HG03135 (cell line): ENCODE measurements at regions not wholly inside any gene's neighbourhood (a gene's known extent, or its start where the extent isn't known, plus 50 kb on each side); places are given as distances from the start of the nearest gene placed in this dataset.
"Not testable (repeated sequence)": the region's sequence is repeated elsewhere in the genome, so short reads cannot be mapped to it uniquely, and the experiment has no call there.

Experiments used
- ATAC-seq: cut with Tn5 transposase; IDR thresholded peaks from one replicate; pipeline ENCODE4 v1.9.1; 2021; ENCODE audit warnings: mild to moderate bottlenecking, moderate library complexity; ENCODE audit not compliant: unreplicated experiment

DNA sequence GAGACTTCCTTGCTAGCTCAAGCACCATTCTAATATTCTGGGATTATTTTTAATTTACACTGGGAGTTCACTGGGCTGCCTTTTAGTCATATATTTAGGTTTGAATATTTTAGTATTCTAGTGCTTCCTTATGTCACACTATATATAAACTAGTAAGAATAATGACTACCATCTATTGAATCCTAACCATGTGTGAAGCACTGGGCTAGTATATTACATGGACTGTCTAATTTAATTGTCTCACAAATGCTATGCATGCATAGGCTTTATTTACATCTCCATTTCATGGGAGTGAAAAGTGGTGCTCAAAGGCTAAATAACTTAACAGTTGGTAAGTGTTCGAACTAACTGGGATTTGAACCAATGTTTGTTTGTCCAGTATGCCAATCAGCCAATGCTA lies 272.4 kb downstream of the RND3 start:
- no peak for ATAC-seq

DNA sequence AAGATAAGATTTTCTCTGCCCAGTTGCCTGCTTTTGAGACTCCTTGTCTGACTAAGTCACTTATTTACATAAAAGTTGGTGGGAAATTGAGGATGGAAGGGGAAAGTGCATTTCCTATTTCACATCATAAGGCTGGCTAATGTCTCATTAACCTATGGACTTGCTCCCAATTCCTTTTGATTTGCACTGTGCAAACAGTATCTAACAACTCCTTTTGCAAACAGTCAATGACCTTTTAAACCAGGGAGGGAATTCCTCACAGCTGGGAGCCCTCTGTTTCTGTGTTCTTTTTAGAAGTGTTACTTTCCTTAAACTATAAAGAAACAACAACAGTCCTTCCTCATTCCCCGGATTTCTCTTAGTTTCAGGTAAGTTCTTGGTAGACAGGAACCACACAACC lies 272.8 kb downstream of the RND3 start:
- ATAC-seq, result no peak

DNA sequence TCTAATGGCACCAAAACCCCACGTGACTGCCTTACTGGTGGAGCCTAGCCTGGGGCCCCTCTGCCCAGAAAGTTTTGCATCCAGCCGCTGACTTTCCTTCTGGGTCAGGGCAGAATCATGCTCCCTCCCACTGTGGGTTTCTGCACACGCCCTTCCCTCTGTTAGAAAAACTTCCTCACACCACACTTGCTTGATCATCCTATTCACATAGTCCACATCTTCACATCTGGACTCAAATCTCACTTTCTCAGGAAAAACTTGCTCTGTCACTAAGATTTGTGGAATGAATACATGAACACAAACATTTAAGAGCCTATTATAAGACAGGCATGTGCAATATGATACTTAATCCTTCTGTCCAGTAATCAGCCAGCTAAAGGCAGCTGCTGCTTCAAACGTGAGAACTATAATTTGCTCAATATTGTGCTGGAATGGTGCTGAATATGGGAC lies 274.7 kb downstream of the RND3 start:
- no peak for ATAC-seq

DNA sequence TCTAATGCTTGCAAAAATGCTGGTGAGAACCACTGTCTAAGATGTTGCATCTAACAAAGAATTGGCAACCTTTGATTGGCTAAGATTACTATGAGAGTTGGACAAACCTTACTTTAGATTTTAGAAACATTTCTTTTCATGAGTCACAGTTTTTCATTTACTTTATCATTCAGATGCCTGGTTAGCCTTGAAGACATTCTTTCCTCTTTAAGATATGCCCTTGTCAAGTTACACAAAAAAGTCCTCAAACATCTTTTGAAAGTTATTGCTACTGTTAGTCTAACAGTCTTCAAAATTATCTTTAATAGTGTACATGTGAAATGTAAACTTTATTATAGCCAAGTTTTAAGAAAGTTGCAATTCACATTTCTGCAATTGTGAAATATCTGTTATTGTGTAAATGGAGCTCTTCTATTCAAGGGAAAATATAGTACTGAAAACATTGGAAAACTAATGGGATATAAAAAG lies 276.3 kb downstream of the RND3 start:
- ATAC-seq, result no peak

DNA sequence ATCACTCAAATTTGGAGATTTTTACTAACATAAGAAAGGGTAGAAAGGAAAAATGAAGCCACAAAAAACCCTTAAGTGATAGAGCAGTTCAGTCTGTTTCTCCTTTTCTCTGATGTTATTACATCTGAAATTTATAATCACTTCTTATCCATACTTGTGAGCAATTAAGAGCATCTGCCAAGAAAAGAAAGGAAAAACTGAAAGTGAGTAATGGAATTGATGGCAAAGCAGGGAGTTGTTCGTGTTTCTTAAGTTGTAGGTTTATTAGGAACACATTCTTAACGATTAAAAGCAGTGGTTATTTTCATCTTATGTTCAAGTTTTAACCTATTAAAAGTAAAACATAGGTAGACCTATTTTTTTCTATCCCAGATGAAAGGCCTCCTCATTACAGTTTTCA lies 277.7 kb downstream of the RND3 start:
- ATAC-seq, result no peak

DNA sequence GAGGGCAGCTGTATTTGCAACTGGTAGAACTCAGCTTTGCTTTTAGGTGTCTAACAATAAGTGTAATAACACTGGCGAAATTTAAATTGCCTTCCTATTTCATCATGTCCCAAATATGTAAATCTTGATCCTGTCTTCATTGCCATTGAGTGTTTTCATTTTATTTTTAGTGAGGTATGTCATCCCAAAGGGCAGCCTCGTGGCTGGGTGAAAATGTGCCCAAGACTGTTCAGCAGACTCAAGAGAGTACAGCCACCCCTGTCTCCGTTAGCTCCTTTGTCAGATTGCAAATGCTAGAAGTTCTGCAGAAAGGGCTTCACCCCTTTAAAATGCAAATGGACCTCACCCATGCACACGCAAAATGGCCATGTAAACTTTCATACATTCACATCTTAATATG lies 278.8 kb downstream of the RND3 start:
- no peak for ATAC-seq

DNA sequence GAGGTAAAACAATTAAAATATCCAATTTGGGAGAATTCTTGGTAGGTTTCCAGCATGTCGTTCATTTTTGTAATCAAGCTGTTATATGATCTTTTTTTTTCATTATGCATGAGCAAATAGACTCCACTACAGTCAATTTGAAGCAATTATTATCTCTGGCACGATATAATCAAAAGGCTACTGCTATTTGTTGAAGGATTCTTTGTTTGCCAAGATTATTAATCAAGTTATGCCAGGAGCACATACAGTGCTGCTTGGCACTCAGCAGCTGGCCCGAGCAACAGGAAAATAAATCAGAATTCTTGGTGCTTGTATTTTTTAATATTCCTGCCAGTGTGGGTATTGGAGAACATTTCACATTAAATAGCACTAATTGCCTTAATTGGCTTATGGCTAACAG lies 279.5 kb downstream of the RND3 start:
- no peak for ATAC-seq

DNA sequence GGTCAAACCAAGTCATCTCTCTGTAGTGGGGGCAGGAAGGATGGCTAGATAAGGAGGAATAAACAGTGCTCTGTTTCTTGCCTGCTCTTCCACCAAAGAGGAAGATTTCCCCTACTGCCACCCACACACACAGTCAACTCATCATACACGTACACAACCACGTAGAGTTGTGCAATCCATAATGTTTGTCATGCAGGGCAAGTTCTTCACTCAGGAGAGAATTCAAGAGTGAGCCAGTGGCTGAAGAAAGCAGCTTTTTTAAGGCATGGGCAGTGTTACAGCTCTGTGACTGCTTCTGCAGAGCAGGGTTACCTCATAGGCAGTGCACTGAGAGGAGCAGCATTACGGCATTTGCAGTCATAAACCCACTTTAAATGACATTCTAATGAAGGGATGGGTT lies 283.0 kb downstream of the RND3 start:
- ATAC-seq, result no peak

DNA sequence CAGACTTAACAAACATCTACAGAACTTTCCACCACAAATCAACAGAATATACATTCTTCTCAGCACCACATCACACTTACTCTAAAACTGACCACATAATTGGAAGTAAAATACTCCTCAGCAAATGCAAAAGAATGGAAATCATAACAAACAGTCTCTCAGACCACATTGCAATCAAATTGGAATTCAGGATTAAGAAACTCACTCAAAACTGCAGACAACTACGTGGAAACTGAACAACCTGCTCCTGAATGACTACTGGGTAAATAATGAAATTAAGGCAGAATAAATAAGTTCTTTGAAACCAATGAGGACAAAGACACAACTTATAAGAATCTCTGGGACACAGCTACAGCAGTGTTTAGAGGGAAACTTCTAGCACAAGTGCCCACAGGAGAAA lies 292.7 kb downstream of the RND3 start:
- not testable (repeated sequence) for ATAC-seq

DNA sequence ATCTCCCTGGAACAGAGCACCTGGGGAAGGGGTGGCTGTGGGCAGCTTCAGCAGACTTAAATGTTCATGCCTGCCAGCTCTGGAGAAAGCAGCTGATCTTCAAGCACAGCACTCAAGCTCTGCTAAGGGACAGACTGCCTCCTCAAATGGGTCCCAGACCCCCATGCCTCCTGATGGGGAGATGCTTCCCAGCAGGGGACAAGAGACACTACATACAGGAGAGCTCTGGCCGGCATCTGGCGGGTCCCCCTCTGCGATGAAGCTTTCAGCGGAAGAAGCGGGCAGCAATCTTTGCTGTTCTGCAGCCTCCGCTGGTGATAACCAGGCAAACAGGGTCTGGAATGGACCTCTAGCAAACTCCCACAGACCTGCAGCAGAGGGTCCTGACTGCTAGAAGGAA lies 294.8 kb downstream of the RND3 start:
- ATAC-seq, result no peak

DNA sequence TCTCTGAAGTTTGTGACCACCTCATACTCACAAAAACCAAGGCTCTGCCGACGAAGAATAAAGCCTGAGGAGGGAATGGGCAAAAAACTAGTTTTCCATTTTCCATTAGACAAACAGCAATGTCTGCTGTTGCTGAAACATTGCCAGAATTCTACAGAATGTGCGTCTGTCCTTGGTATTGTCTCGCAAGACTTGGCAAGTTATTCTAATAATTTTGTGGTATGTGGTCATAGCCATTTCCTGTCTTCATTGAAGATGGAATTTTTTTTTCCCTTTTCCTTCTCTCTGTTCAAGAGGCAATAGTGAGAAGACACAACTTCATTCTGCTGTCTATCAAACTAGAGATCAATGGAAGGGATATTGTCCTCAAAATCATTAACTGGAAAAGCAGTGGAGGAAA lies 296.1 kb downstream of the RND3 start:
- ATAC-seq, result no peak

DNA sequence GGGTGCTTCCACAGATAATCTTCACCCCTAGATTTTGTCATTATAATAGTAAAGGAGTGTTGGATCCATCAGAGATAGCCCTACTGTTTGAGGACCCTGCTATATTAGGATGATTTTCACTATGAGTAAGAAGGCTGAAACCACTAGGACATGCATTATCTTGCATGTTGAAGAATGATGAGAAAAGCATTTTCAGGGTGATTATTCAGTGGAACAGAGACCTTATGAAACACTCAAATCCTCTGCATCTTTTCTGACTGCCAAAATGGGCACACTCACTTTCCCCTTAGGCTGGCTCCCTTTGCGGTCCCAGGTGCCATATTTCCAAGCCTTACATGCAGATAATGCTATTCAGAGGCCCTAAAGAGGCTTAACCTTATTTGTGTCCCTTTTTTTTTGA lies 296.9 kb downstream of the RND3 start:
- no peak for ATAC-seq

DNA sequence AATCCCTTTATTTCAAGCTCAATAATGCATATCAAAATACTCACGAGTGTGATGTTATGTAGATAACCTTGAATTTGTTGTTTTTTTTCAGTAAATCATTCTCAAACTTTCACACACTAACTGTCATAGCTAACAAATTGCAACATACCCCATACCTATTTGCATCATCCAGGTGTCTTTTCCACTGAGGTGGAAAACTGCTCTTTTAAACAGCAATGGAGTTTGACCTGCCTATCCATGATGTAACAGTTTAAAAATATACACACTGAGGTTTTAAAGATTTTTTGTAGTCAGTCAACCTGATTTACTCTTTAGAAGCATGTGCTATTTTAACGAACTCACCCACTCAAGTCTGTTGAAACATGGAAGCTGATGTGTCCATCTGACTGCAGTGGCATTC lies 298.7 kb downstream of the RND3 start:
- ATAC-seq, result no peak

DNA sequence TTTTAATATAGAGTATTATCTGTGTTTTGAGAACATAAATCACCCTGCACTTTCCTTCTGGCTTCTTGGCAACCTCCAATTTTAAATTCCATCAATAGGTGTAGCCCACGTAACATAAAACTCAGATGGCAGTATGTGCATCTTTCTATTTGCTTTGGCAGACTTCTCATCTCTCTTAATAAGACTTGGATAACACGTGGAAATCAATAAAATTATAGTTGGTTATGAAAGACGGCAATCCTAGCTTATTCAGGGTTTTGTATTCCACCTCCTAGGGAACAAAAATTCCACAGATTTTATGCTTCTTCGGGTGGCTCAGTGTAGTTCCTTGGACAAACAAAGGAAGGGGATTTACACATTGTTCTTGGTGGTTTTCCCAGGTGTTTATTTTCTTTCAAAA lies 299.3 kb downstream of the RND3 start:
- no peak for ATAC-seq

DNA sequence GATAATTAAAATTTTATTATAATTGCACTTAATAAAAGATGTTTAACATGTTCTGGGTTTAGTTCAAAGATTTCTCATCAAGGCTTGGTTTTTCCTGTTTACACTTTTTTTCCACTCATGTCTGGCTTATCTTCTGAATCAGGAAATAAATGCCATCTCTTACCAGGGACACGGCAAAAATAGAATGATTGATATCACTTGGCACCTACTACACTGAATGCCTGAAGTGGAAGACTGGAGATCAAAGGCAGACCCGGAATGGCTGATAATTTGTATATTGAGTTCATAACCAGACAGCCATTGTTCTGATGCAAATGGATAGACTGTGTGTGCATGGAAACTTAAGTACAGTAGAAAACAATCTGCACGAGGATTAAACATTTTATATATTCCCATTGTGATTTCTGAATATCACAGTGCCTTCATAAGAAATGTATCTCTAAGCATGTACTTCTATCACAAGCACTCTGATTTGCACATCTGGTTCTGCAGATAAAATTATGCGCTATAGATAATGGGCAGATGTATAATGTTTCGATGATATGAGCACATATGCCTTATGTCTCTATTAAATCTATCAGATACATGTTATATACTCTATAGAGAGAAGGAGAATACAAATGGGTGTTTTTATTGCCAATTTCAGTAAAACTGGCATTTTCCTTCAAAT lies 304.8 kb downstream of the RND3 start:
- no peak for ATAC-seq

DNA sequence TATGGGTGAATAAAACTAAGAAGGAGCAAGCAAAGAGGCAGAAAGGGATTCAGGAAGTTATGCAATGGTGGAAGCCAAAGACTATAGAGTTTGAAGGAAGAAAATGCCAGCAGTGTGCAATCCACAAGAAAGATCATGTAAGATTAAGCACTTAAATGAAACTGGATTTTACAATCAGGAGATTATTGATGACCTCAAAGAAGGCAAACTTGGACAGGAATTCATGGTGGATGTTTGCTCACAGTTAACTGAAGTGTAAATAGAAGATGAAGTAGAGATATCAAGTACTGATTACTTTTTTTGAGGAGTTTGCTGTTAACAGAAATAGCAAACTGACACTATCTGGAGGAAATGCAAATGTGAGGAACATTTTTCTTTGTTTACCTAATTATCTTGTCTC lies 308.9 kb downstream of the RND3 start:
- ATAC-seq, result no peak

DNA sequence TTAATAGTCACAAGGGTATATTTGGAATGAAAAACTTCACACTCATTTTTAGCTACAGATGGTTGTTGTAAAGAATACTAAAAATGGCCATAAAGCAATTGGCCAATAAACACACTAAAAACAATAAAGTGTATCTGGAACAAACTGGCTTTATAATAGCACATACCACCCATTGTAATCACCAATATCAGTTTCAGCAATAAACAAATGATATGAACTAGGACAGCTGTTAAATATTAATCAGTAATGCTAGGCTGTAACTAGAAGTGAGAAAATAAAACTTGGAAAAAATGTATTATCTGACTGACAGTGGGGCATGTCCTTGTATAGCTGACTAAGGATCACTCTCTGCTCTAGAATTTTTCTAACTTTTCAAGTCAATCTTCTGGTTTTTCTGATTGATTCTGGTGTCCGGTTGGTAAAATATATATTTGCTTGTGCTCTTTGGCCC lies 312.5 kb downstream of the RND3 start:
- no peak for ATAC-seq

DNA sequence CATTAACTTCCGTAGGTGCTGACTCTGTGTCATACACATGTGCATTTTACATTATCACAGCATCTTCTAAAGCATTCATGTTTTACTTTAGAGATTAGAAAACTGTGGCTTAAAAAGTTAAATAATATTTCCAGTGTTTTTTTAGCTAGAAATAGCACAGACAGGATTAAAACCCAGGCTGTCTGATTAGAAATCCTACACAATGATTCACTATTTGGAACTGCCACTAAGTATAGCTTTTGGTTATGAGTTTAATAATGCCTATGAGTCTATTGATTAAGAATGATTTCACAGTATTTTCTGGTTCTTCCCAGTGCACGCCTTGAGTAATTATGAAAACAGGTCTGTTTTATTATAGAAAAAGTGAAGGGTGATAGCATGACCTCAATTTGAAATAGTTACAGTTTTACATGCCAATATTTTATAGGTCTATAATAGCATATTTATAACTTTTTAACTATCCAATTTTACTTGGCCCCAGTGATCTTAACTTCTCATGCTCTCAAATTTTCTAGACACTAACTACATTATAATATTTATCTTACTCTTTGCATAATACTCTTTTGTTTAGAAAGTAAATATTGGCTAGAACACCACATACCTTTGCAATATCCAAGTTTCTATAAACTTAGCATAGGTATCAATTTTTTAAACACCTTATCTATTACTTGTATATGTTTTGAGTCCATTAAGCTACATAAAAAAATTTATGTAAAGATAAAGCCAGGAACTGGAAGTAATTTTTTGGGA lies 313.2 kb downstream of the RND3 start:
- ATAC-seq, result no peak

DNA sequence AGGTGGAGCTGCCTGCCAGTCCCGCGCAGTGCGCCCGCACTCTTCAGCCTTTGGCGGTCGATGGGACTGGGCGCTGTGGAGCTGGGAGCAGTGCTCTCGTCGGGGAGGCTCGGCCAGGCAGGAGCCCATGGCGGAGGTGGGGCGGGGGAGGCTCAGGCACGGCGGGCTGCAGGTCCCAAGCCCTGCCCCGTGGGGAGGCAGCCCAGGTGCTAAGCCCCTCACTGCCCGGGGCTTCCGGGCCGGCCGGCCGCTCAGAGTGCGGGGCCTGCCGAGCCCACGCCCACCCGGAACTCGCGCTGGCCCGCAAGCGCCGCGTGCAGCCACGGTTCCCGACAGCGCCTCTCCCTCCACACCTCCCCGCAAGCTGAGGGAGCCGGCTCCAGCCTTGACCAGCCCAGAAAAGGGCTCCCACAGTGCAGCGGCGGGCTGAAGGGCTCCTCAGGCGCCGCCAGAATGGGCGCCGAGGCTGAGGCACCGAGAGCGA lies 316.4 kb downstream of the RND3 start:
- no peak for ATAC-seq

DNA sequence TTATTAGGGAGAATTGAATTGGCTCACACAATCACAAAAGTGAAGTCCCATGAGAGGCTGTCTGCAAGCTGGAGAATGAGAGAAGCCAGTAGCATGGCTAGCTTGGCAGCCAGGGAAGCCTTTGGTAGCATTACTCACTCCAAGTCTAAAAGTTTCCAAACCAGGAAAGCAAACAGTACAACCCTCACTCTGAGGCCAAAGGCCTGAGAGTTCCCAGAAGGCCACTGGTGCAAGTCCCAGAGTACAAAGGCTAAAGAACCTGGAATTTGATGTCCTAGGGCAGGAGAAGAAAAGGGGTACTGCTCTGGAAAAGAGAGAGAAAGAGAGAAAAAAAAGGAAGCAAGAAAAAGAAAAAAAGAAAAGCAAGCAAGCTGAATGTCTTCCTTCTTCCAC lies 318.2 kb downstream of the RND3 start:
- ATAC-seq, result no peak

DNA sequence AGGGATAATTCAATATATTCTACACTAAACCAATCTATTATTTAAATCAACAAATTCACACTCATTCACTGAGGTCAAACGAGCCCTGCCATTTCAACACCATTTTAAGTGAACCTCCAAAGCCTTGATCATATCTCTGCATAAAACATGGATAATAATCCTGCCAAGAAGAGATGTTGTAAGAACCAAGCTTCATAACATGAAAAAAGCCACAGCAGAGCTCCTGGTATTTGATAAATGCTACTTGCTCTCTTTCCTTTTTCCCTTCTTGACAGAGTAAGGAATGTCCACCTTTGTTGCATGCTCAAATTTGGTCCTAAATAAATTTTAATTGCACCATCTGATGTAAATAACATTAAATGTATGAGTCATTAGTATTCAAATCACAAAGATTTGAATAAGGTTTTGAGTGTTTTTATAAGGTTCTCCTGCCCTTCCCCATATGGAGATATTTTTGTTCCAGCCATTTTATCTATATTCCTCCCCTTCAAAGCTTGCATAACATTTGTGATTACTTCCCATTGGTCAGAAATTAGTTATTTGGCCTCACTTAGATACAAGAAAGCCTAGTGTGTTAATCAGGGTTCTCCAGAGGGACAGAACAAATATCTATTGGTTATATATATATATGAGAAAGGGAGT lies 318.8 kb downstream of the RND3 start:
- ATAC-seq, result no peak

DNA sequence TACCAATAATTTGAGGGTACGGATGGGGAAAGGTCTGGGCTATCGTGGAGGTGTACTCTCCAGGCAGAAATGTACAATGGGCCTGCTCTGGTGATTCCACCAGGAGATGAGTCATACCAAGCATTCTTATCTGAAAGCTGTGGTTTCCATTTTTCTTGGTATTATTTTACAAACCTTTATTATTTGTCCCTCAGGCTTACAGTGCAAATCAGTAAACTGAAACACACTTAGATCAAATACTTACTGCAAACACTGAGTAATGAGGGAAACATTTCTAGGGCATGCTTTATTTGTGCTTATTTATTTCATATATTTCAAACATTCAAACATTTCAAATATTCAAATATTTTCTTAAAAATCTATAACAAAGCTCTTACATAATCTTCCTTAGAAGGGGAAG lies 319.8 kb downstream of the RND3 start:
- peak; percentile 80 for ATAC-seq
